Astrocyte of the spinal cord (primary cell): ENCODE measurements at regions not wholly inside any gene's neighbourhood (a gene's known extent, or its start where the extent isn't known, plus 50 kb on each side); places are given as distances from the start of the nearest gene placed in this dataset.

Experiments used
- DNase-seq: peaks from one replicate; pipeline ENCODE4 v3.0.0; 2011; ENCODE audit warnings: low read depth, low spot score
- H3K4me3 ChIP-seq: 2 replicates; pipeline ENCODE4 v1.5.1; 2011; ENCODE audit warnings: low read depth, mild to moderate bottlenecking, low read length, moderate library complexity
- in situ Hi-C: cut with HindIII; loops from 2 replicates; pipeline ENCODE4 v1.10.0; 2017; ENCODE audit warnings: low sequenced_read_pairs
- TF ChIP-seq, protein P1 (sequence below): IDR thresholded peaks from 2 replicates; pipeline ENCODE4 v1.5.1; 2012; ENCODE audit warnings: low read depth, mild to moderate bottlenecking, low read length, inconsistent platforms

DNA sequence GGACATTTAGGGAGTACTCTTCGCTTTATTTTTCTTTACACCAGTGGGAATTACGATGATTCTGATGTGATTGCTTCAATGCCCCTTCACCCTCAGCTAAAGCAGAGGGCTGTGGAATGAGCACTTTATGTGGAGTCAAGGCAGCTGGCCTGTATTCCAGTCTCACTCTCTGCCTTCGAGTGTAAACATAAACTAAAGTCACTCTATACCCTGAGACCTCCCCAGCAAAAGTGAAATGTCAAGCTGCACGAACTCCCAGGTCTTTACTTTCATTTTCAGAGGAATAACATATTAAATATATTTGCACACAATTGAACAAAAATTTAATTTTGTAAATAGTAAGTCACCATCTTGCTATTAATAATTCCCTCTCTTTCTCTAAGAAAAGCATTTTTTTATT, 557.1 kb downstream of the DACH1 start:
- DNase-seq, result no peak
- no peak overlapping the region for H3K4me3 ChIP-seq
- TF ChIP-seq, protein P1, sequence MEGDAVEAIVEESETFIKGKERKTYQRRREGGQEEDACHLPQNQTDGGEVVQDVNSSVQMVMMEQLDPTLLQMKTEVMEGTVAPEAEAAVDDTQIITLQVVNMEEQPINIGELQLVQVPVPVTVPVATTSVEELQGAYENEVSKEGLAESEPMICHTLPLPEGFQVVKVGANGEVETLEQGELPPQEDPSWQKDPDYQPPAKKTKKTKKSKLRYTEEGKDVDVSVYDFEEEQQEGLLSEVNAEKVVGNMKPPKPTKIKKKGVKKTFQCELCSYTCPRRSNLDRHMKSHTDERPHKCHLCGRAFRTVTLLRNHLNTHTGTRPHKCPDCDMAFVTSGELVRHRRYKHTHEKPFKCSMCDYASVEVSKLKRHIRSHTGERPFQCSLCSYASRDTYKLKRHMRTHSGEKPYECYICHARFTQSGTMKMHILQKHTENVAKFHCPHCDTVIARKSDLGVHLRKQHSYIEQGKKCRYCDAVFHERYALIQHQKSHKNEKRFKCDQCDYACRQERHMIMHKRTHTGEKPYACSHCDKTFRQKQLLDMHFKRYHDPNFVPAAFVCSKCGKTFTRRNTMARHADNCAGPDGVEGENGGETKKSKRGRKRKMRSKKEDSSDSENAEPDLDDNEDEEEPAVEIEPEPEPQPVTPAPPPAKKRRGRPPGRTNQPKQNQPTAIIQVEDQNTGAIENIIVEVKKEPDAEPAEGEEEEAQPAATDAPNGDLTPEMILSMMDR, result no peak
- in situ Hi-C loops, result no loop called here

DNA sequence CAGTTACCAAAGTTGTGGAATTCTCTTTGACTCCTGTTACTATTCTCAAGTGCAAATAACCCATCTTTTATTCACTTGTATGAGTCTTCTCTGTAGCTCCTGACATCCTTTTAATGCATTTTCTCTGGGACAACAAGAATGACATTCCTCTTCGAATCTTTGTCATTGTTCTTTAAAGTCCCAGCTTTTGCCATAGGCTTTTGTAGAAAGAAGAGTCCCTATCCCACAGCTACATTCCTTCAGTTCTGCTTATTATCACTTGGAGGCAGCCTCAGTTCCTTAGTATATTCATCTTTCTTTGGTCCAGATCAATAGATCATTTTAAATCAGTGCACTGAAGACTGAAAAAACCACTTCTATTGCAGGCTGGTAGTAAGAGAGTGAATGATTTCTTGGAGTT, 560.2 kb downstream of the DACH1 start:
- in situ Hi-C loops, result no loop called here
- DNase-seq, result no peak
- H3K4me3 ChIP-seq, result no peak overlapping the region
- TF ChIP-seq, protein P1, result no peak

DNA sequence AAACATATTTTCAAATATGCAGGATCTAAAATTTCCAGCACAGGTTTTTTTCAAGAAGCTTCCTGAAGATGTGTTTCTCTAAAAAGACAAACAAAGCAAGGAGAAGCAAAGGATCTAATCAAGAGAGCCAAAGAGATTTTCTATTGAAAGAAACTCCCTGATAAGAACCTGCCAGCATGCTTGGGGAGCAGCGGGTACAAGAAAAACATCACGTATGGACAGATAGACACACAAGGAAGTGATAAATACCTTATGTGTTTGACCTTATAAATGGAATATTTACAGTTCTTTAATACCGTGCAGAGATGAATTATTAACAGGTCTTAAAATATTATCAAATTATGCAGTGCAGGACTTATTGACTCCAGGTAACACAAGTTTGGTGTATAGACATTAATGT, 562.1 kb downstream of the DACH1 start:
- in situ Hi-C loops, result no loop called here
- DNase-seq, result no peak
- no peak overlapping the region for H3K4me3 ChIP-seq
- TF ChIP-seq, protein P1, result no peak

DNA sequence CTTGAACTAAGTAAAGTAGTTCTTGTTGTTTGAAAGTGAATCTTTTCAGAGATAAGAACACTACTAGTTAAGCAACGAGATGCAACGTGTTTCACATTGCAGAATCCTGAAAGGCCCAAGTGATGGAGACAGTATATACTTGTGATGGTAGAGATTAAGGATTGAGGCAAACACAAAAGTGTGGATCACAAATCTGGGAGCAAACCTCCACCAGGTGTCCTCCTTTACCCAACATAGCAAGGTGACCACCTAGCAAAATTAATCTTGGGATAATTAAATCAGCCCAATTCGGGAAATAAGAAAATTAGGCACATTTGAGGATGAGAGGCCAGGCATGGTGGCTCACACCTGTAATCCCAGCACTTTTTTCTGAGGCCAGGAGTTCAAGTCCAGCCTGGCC, 563.9 kb downstream of the DACH1 start:
- in situ Hi-C loops, result no loop called here
- TF ChIP-seq, protein P1, result no peak
- DNase-seq, result no peak

DNA sequence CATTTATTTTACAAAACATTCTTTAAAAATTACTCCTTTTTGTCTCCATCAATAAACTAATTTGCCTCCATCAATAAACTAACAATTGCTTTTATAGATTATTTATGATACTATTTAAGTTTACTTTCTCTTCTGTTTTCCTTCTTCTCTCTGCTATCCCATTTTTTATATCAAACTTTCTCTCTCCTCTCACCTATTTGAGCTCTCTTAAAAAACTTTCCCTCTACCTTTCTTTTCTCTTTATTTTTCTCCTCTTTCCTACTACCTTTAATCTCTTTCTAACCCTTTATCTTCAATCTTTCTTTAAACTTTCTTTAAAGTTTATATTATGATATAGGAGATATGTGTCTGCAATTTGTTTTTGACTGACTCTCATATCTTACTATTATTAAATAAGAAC, 566.4 kb downstream of the DACH1 start:
- H3K4me3 ChIP-seq, result no peak overlapping the region
- in situ Hi-C loops, result no loop called here
- DNase-seq, result no peak
- TF ChIP-seq, protein P1, result no peak

More for the DNA sequence above, 563.9 kb downstream of the DACH1 start:
- no peak overlapping the region for H3K4me3 ChIP-seq

DNA sequence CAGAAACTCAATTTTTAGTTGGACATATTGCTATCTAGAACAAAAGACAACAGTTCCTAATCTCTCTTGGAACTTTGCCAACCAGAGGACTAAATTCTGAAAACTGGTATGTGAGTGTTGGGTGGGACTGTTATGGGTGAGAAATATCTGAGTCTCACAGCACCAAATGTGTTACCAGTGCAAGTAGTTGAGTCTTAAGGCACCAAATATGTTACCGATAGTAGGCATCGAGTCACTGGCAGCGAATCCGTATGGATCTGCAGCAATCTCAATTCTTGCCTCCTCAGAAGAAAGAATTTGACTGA, 575.2 kb downstream of the DACH1 start:
- in situ Hi-C loops, result no loop called here
- DNase-seq, result no peak
- H3K4me3 ChIP-seq, result no peak overlapping the region
- TF ChIP-seq, protein P1, result no peak
